Islet precursor cell (in vitro differentiated cells): ENCODE measurements at regions not wholly inside any gene's neighbourhood (a gene's known extent, or its start where the extent isn't known, plus 50 kb on each side); places are given as distances from the start of the nearest gene placed in this dataset.
"Not testable (repeated sequence)": the region's sequence is repeated elsewhere in the genome, so short reads cannot be mapped to it uniquely, and the experiment has no call there.

ENCODE experiments used
- DNase-seq: peaks from one replicate; pipeline ENCODE4 v3.0.0-alpha.2; 2018

DNA sequence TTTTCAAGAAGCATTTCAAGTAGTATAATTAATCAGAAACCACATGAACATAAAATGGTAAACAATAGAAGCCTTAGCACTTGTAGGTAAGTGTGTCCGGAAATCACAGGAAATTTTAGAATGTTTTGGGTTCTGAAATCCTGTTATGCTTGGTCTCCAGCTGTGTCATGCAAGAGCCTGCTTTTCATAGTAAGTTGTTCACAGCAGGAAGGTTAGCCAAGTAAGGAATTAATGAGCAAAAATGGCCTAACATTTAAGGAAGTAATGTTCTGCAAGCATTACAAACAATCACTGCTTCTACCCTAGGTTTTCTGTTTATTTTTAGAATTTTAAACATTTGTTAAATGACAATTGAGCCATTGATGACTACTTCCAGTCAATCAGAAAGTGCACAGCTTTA lies 669.5 kb downstream of the SLCO4C1 start:
- DNase-seq: no peak

DNA sequence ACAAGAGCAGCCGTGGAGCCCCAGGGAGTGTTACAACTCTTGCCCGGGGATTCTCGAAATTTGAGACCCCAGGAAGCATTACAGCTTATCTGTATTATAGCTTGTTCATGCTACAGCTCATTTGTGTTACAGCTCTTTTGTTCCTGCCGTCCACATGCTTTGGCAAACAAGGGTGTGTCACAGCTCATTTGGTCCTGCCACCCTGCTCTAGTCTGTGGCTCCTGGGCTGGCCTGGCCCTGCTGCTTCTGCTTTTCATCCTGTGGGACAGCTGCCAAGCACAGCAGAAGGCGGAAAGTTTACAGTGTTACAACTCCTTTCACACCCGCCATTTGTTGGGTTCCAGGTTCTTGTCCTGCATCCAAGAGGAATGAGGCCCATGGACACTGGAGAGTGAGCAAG lies 685.0 kb downstream of the SLCO4C1 start:
- DNase-seq: no peak

GRCh38 chr5:101608322-101608721 lies 687.8 kb downstream of the SLCO4C1 start:
- DNase-seq: no peak

GRCh38 chr5:101605700-101606099 lies 690.4 kb downstream of the SLCO4C1 start:
- no peak for DNase-seq

- DNase-seq: no peak
Measured at GRCh38 chr5:101600614-101601013, 695.5 kb downstream of the SLCO4C1 start.

DNA sequence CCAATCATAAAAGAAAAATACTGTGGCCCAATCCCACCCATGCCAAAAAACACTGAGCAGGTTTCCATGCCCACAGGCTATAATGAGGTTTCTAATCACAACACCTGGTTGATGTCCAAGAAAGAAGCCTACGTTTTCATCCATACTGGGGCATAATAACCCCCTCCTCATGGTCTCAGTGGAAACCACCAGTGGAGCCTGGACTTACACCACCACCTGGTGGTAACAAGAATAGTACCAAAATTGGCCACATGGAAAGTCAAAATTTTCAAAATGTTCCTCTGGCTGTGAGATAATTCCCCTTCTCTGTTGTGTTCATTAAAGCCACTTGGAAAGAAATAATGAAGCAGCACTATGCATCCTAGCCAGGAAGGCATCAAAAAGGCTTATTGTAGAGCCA lies 687.3 kb upstream of the ST8SIA4 start:
- DNase-seq: no peak

DNA sequence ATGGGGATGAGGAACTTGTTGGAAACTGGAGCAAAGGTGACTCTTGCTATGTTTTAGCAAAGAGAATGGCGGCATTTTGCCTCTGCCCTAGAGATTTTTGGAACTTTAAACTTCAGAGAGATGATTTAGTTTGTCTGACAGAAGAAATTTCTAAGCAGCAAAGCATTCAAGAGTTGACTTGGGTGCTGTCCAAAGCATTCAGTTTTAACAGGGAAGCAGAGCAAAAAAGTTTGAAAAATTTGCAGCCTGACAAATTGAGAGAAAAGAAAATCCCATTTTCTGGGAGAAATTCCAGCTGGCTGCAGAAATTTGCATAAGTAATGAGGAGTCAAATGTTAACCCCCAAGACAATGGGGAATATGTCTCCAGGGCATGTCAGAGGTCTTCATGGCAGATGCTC lies 682.3 kb upstream of the ST8SIA4 start:
- DNase-seq: no peak

DNA sequence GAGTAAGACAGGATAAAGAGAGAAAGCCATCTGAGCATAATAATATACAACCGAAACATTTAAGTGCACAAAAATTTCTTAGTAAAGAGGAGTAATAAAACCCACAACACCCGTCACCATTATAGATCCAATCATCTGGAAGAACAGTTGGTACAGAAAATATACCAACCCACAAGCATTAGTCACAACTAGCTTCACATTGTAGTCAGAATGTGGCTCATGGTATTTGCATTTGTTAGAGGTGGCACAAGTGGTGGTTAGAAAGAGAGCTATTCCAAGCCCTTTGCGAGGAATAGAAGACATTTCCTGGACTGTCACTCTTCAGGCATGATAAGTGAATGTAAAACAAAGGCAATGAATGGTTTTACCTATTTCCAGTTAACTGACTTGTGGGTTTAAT lies 677.5 kb upstream of the ST8SIA4 start:
- no peak for DNase-seq

DNA sequence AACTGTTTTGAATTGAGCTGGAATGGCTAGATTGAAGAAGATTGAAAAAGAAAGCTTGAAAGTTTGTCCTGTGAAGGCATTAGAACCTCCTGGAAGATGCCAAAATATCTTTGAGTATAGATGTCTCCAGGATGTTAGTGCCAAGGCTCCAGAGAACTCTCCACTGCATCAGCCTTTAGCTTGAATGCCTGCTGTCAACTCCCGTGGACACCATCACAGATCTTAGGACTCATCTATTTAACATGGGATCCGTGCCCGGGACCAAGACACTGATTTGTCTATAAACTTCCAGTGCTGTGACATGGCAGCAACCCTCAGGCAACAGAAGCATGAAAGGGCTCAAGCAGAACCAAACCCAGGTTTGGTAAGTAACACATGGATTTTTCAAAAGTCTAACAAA lies 670.9 kb upstream of the ST8SIA4 start:
- DNase-seq: no peak

DNA sequence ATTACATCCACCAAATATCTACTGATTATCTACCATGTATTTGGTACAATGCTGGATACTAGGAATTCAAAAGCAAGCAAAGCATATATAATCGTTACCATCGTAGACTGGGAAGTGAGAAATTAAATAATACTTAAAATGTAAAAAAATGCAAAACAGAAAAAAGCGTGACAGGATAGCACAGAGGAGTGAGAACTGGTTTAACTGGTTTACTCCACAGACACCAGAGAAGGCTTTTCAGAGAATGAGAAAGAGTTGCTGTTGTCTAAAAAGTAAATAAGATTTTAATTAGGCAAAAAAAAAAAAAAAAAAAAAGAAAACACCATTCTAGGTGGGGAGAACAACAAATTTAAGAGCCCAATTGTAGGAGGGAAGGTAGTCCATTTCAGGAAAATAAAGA lies 657.9 kb upstream of the ST8SIA4 start:
- DNase-seq: no peak

- no peak for DNase-seq
Measured at GRCh38 chr5:101543780-101544179, 640.7 kb upstream of the ST8SIA4 start.

DNA sequence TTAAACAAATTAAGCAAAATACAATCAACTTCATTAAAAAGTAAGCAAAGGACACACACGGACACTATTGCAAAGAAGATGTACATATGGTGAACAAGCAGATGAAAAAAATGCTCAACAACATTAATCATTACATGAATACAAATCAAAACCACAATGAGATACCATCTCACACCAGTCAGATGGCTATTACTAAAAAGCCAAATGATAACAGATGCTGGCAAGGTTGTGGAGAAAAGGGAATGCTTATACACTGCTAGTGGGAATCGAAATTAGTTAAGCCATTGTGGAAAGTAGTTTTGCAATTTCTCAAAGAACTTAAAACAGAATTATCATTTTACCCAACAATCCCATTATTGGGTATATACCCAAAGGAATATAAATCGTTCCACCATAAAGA lies 636.2 kb upstream of the ST8SIA4 start:
- DNase-seq: no peak

GRCh38 chr5:101535626-101536025 lies 632.5 kb upstream of the ST8SIA4 start:
- DNase-seq: no peak

DNA sequence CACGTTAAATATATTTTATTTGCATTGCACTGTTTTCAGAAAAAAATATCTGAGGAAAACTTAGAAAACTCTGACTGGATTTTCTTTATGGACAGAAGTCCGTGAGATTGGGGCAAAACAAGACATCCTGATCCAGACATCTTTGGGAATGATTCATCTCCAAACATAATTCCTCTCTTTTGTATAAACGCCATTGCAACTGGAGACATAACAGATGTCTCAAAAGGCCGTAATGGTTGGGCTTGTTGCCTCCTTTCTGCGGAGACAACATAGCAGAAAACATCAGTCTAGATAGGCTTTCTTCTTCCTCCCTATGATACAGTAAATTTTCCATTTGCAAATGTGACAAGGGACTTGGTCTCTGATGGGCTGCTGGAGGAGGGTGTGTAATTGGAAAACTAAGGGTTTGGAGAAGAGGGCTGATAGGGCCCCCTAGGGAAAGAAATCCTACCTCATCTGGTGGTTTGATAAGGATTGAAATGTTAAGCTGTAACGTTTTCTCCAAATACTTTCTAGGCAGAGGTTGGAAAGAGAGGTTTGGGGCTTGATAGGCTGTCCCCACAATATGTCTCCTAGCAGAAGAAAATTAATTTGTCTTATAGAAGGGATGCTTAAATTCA lies 631.5 kb upstream of the ST8SIA4 start:
- DNase-seq: peak; percentile 43

- no peak for DNase-seq
Measured at GRCh38 chr5:101532430-101532829, 629.3 kb upstream of the ST8SIA4 start.

GRCh38 chr5:101531026-101531425 lies 627.9 kb upstream of the ST8SIA4 start:
- no peak for DNase-seq

GRCh38 chr5:101529094-101529493 lies 626.0 kb upstream of the ST8SIA4 start:
- not testable (repeated sequence) for DNase-seq

DNA sequence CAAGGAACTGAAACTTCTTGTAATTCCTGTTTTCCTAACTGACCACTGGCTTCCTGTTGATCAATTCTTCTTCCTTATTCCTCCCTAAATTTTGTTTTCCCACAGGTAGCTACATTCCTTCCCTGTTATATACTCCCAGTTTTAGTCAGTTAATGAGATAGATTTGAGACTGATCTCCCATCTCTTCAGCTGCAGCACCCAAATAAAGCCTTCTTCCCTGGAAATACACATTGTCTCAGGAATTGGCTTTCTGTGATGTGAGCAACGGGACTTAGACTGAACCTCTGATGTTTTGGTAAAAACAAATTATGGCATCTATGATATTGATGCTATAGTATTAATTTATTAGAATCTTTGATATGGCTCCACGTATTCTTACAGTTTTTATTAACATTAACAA lies 617.3 kb upstream of the ST8SIA4 start:
- no peak for DNase-seq

GRCh38 chr5:101517795-101518194 lies 614.7 kb upstream of the ST8SIA4 start:
- DNase-seq: no peak

DNA sequence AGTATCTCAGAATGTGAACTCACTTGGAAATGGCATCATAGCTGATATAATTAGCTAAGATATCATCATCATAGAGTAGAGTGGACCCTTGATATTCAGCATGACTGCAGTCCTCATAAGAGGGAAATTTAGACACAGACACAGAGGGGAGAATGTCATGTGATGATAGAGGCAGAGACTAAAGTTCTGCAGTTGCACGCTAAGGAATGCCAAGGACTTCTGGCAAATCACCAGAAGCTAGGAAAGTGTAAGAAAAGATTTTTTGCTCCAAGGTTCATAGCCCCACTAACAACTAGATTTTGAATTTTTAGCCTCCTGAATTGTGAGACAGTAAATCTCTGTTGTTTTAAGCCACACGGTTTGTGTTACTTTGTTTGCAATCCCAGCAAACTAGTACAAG lies 612.6 kb upstream of the ST8SIA4 start:
- DNase-seq: no peak

DNA sequence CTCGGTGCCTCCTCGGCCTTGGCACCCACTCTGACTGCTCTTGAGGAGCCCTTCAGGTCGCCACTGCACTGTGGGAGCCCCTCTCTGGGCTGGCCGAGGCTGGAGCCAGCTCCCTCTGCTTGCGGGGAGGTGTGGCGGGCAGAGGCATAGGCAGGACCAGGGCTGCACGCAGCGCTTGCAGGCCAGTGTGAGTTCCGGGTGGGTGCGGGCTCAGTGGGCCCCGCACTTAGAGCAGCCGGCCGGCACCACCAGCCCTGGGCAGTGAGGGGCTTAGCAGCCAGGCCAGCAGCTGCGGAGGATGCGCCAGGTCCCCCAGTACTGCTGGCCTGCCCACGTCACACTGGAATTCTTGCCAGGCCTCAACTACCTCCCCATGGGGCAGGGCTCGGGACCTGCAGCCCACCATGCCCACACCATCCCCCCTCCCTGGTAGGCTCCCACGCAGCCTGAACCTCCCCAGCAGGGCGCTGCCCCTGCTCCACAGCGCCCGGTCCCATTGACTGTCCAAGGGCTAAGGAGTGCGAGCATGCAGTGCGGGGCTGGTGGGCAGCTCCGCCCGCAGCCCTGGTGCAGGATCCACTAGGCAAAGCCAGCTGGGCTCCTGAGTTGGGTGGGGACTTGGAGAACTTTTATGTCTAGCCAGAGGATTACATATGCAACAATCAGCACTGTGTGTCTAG lies 602.9 kb upstream of the ST8SIA4 start:
- no peak for DNase-seq

DNA sequence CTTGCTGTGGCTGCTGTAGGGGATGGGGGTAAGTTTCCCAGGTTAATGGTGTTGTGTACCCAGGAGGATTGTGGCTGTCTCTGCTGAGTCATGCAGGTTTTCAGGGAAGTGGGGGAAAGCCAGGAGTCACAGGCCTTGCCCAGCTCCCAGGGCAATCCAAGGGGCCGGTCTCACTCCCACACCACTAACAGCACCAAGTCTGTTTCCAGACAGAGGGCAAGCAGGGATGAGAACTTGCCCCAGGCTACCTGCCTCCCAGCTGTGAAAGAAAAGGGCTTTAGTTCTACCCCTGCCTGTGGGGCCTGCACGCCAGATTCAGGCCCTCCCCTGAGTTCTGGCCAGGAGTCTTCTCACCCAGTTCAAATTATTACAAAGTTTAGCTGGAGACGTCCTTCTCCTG lies 579.8 kb upstream of the ST8SIA4 start:
- peak; percentile 87 for DNase-seq

GRCh38 chr5:101473483-101473882 lies 570.4 kb upstream of the ST8SIA4 start:
- no peak for DNase-seq

GRCh38 chr5:101461455-101461854 lies 558.4 kb upstream of the ST8SIA4 start:
- DNase-seq: no peak

DNA sequence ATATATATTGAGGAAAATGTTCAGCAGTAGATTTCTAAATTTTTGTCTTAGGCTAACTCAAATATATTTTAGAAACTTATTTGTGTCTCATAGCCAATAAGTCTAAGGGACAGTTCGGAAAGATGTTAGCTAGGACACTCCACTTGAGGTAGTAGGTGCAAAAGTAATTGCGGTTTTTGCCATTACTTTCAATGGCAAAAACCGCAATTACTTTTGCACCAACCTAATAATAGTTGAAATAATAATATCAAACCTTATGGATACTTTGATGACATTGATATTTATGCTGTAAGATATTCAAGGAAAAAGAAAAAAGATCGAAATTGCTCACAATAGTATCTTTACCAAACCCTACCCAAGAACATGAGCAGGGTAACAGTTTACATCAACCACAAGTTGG lies 555.5 kb upstream of the ST8SIA4 start:
- no peak for DNase-seq
